OCI-LY3 (cell line): ENCODE measurements at regions not wholly inside any gene's neighbourhood (a gene's known extent, or its start where the extent isn't known, plus 50 kb on each side); places are given as distances from the start of the nearest gene placed in this dataset.

Experiments used
- H2AFZ ChIP-seq: fragments of 200-600, 300-600 bp; shearing (Covaris generic); 2 replicates; pipeline ENCODE4 v1.6.0; 2014; ENCODE audit warnings: antibody characterized with exemption, low read depth, low read length
- H3K27ac ChIP-seq: fragments of 200-600, 300-600 bp; sonication (generic); 2 replicates; pipeline ENCODE4 v1.5.1; 2014; ENCODE audit warnings: mild to moderate bottlenecking, low read length, moderate library complexity, mixed read lengths
- H3K27me3 ChIP-seq: fragments of 200-600, 300-600 bp; sonication (generic); 2 replicates; pipeline ENCODE4 v1.6.1; 2014; ENCODE audit warnings: low read depth, low read length, mixed read lengths
- H3K36me3 ChIP-seq: fragments of 200-600, 300-600 bp; sonication (generic); replicated peaks from 2 replicates; pipeline ENCODE3; 2014; ENCODE audit warnings: low read depth, low read length, mixed read lengths
- H3K4me1 ChIP-seq: fragments of 300-600, 200-600 bp; sonication (generic); 2 replicates; pipeline ENCODE4 v1.6.1; 2014; ENCODE audit warnings: low read length, mixed read lengths
- H3K4me2 ChIP-seq: fragments of 200-600, 300-600 bp; sonication (generic); 2 replicates; pipeline ENCODE4 v1.6.1; 2014; ENCODE audit warnings: low read length, mixed read lengths
- H3K4me3 ChIP-seq: fragments of 300-600, 200-600 bp; sonication (generic); 2 replicates; pipeline ENCODE4 v1.5.1; 2014; ENCODE audit warnings: antibody characterized with exemption, mild to moderate bottlenecking, low read length, moderate library complexity
- H3K79me2 ChIP-seq: fragments of 300-600, 200-600 bp; shearing (Covaris generic); 2 replicates; pipeline ENCODE4 v1.6.1; 2014; ENCODE audit warnings: mild to moderate bottlenecking, low read length, mixed read lengths
- H3K9ac ChIP-seq: fragments of 300-600, 200-600 bp; shearing (Covaris generic); 2 replicates; pipeline ENCODE4 v1.6.0; 2014; ENCODE audit warnings: mild to moderate bottlenecking, low read length, moderate library complexity
- H3K9me3 ChIP-seq: fragments of 200-600, 300-600 bp; shearing (Covaris generic); 2 replicates; pipeline ENCODE4 v1.6.1; 2014; ENCODE audit warnings: low read length, mixed read lengths; ENCODE audit not compliant: insufficient read depth
- H4K20me1 ChIP-seq: fragments of 200-600, 300-600 bp; sonication (generic); 2 replicates; pipeline ENCODE4 v1.6.1; 2016; ENCODE audit warnings: low read length, mixed read lengths; ENCODE audit not compliant: insufficient read depth
- EZH2phosphoT487 ChIP-seq: fragments of 200-600 bp; shearing (Covaris generic); IDR thresholded peaks from 2 replicates; pipeline ENCODE4 v1.6.1; 2018; ENCODE audit warnings: antibody characterized with exemption, mixed run types, low read depth
- TF ChIP-seq, protein P1 (sequence below): fragments of 200-600, 300-600 bp; sonication (generic); IDR thresholded peaks from 2 replicates; pipeline ENCODE4 v1.5.1; 2014; ENCODE audit warnings: antibody characterized with exemption, low read length, low read depth

DNA sequence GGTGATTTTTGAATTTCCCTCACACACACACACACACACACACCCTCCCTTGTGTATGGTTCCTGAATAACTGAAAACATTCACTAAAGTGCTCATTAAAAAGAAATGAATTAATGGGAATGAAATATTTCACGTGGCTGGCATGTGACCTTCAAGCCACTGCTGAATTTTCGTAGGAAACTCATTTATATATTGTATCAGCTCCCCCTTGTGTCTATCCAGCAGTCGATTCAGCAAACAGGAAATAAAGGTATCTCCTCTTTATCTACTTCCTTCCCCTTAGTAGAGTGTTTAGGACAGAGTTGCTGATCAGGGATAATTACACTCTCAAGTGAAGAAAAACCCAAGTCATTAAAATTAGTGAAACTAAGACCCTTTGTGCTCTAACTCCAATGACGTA lies 912.6 kb upstream of the LCORL start:
- H4K20me1 ChIP-seq, result no peaks in the 10 kb centered on the region
- H3K27ac ChIP-seq, result no peak overlapping the region
- H3K27me3 ChIP-seq, result no peaks in the 10 kb centered on the region
- no peaks in the 10 kb centered on the region for H3K9me3 ChIP-seq
- peak overlapping the region; percentile 93 for H2AFZ ChIP-seq
- TF ChIP-seq EZH2phosphoT487, result no peak
- TF ChIP-seq, protein P1, sequence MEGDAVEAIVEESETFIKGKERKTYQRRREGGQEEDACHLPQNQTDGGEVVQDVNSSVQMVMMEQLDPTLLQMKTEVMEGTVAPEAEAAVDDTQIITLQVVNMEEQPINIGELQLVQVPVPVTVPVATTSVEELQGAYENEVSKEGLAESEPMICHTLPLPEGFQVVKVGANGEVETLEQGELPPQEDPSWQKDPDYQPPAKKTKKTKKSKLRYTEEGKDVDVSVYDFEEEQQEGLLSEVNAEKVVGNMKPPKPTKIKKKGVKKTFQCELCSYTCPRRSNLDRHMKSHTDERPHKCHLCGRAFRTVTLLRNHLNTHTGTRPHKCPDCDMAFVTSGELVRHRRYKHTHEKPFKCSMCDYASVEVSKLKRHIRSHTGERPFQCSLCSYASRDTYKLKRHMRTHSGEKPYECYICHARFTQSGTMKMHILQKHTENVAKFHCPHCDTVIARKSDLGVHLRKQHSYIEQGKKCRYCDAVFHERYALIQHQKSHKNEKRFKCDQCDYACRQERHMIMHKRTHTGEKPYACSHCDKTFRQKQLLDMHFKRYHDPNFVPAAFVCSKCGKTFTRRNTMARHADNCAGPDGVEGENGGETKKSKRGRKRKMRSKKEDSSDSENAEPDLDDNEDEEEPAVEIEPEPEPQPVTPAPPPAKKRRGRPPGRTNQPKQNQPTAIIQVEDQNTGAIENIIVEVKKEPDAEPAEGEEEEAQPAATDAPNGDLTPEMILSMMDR, result peak; percentile 39
- no peaks in the 10 kb centered on the region for H3K36me3 ChIP-seq
- no peak overlapping the region for H3K9ac ChIP-seq
- no peaks in the 10 kb centered on the region for H3K79me2 ChIP-seq
- H3K4me3 ChIP-seq, result no peak overlapping the region
- H3K4me1 ChIP-seq, result peaks cover 15% of the 10 kb centered on the region
- H3K4me2 ChIP-seq, result peak overlapping the region; percentile 30

DNA sequence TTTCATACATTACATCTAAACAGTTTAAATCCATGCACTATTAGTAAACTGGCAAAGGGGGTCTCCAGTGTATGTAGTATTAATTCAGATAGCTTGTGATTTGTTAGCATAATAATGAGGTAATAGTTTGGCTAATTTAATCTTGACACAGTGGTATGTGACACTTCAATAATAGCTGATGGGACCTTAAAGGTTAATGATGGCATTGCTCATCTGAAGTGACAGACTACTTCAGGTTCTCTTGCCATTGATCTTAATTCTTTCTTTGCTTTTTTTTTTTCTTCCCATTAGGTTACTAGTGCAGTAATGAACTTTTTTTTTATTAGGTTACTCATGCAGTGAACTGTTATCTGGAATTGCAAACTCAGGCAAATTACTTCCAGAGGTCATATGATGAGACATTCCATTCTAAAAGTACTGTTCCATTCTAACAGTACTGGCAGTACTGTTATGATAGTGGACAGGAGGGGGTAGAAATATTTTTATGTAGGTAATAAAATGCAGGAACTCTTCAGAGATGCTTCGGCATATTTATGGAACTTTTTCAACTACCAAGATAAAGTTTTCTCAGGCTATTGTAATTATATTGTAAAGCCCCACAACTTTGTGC lies 911.3 kb upstream of the LCORL start:
- Histone ChIP-seq H3K36me3 (no peaks in the 10 kb centered on the region), H3K4me2 (no peak overlapping the region), H3K4me1 (peaks cover 7% of the 10 kb centered on the region; the same call in 1 of the 2 replicates), H3K27me3 (no peaks in the 10 kb centered on the region), H3K79me2 (no peaks in the 10 kb centered on the region), H3K9ac (no peak overlapping the region), H2AFZ (no peak overlapping the region), H3K9me3 (no peaks in the 10 kb centered on the region), H3K4me3 (no peak overlapping the region), H3K27ac (no peak overlapping the region), H4K20me1 (no peaks in the 10 kb centered on the region)
- no peak for TF ChIP-seq EZH2phosphoT487
- TF ChIP-seq, protein P1, result no peak

DNA sequence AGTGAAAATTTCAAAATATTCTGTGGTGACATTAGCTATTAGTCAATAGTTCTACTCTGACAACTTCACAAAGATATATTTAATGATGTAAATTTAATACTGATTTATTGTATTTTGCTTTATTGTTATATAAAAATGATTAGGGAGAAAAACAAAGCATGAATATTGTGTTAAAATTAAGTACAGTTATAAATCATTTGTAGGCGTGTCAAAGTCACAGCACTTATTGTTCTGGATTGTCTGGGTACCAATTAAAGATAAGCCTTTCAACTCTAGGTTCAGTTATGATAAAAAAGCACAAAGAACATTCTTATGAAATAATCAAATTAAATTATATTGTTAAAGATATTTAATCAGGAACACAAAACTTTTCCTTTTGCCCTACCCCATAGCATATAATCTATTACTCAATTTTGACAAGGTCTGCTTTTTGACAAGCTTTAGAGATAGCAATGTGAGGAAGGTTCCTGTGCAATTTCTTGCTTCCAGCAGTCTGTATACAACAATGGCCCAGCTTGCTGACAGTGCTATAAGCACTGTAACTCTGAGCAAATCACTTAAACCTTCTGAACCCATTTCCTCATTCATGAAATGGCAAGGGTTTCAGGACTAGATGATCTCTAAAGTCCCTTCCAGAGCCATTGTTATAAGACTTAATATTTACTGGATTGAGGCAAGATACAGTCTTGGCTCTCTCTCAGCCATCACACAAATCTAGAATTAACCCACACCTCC lies 910.3 kb upstream of the LCORL start:
- Histone ChIP-seq H3K79me2 (no peaks in the 10 kb centered on the region), H3K4me3 (no peak overlapping the region), H3K36me3 (no peaks in the 10 kb centered on the region), H2AFZ (no peak overlapping the region), H3K27me3 (no peaks in the 10 kb centered on the region), H4K20me1 (no peaks in the 10 kb centered on the region), H3K9ac (no peak overlapping the region), H3K9me3 (no peaks in the 10 kb centered on the region), H3K4me2 (no peak overlapping the region), H3K4me1 (peaks cover 7% of the 10 kb centered on the region; the same call in 1 of the 2 replicates), H3K27ac (no peak overlapping the region)
- no peak for TF ChIP-seq EZH2phosphoT487
- TF ChIP-seq, protein P1, result no peak

DNA sequence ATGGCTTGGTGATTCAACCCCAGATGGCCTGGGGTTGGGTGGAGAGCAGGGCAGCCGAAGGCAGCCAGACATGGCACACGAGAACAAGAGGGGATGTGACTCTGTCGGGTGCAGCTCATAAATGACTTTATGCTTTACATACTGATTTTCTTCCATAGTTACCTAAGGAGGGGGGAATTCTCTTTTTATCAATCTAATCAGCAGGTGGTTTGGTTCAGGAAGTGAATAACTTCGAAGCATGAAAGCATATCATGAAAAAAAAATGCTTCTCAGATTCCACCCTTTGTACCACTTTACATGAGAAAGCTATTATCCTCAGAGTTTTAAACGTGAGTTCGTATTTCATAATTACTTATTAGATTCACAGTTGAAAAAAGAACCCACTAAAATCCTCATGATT lies 908.9 kb upstream of the LCORL start:
- Histone ChIP-seq H4K20me1 (no peaks in the 10 kb centered on the region), H3K9me3 (no peaks in the 10 kb centered on the region), H2AFZ (no peak overlapping the region), H3K9ac (no peak overlapping the region), H3K27me3 (no peaks in the 10 kb centered on the region), H3K36me3 (no peaks in the 10 kb centered on the region), H3K4me3 (no peak overlapping the region), H3K4me2 (no peak overlapping the region), H3K27ac (no peak overlapping the region), H3K79me2 (no peaks in the 10 kb centered on the region), H3K4me1 (peaks cover 7% of the 10 kb centered on the region; the same call in 1 of the 2 replicates)
- TF ChIP-seq EZH2phosphoT487, result no peak
- TF ChIP-seq, protein P1, result no peak
